Body of pancreas (tissue), 4 donors: ENCODE measurements at regions not wholly inside any gene's neighbourhood (a gene's known extent, or its start where the extent isn't known, plus 50 kb on each side); places are given as distances from the start of the nearest gene placed in this dataset.

Source experiments
- CTCF ChIP-seq, 7 experiments: fragments of 450-650 bp in 4 of 7; fragments of 200-600 bp in 3 of 7; sonication (generic) in 3 of 7; IDR thresholded peaks; one replicate each; pipeline ENCODE4 v1.5.1; 2016 to 2019; ENCODE audit warnings: antibody characterized with exemption in 7 of 7
- POLR2A ChIP-seq, 3 donors: fragments of 450-650 bp; IDR thresholded peaks; one replicate each; pipeline ENCODE4 v1.6.1; 2016; ENCODE audit warnings: antibody characterized with exemption in 3 of 3, mild to moderate bottlenecking in 2 of 3

DNA sequence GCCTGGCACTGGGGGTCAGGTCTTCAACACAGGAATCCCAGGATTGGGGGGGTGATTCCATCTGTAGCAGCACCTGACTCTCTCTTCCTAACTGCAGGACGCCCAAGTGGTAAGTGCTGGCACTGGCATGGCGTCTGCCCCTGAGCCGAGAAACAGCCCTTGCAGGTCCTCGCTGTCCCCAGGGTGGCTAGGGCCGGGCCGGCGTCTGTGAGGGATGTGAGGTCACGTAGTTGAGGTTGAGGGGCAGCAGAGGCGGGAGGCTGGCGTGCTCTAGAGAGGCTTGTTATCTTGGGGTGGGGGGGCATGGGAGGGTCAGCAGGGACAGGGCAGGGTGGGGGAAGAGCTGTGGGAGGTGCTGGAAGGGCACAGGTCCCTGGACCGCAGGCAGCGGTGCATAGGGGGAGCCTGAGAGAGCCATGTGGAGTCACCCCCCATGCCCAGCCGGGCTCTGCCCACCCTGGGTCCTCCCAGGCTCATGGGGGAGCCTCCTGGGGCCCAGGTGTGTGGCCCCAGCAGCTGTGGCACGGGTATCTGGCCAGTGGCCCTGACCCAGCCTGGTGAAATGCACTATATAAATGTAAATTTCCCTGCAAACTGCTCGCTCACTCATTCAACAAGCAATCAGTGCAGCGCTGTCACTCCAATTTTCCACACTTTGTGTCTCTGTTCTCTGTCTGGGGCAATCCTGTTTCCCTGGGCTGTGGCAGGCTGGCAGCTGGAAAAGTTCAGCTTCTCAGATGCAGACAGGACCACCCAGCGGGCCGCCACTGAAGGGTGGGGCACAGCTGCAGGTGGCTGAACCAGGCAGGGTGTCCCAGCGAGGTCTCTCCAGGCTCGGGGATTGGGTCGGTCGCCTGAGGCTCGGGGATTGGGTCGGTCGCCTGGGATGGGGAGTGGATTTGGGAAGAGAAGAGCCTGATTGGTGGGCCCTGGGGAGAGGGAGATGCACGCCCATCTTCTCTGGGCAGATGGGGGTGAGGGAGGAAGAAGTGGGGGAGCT lies 102.2 kb upstream of the NKX1-1 start:
- TF ChIP-seq CTCF (IDR thresholded peaks at IDR 0.05): no peak
- no peak for TF ChIP-seq POLR2A (IDR thresholded peaks at IDR 0.05)
